ENCODE measurements at regions not wholly inside any gene's neighbourhood (a gene's known extent, or its start where the extent isn't known, plus 50 kb on each side); places are given as distances from the start of the nearest gene placed in this dataset.

GRCh38 chr9:26145938-26146337, 467.7 kb upstream of the TUSC1 start:
- Histone ChIP-seq H3K27me3 (replicated peaks in 1 of 2; ENCODE audit: control insufficient read depth in 2 of 2, extremely low read depth in 1 of 2, insufficient read depth in 2 of 2, low read length in 1 of 2) (no peaks in the 10 kb centered on the region), H3K36me3 (ENCODE audit: control insufficient read depth in 2 of 2, extremely low read depth in 1 of 2, insufficient read depth in 1 of 2, low read length in 1 of 2) (no peaks in the 10 kb centered on the region), H3K27ac (ENCODE audit: low read length) (no peak overlapping the region), H3K4me3 (ENCODE audit: control insufficient read depth in 1 of 2, extremely low read depth in 1 of 2, low read length in 1 of 2) (no peak overlapping the region), H3K4me1 (ENCODE audit: control insufficient read depth in 1 of 2, extremely low read depth in 1 of 2, insufficient read depth in 2 of 2, low read length in 2 of 2) (no peaks in the 10 kb centered on the region), H3K9me3 (no peaks in the 10 kb centered on the region)
- no peak for DNase-seq
- ChIA-PET POLR2A (no interaction called here), CTCF (no interaction called here)
- Mint-ChIP-seq H3K27me3 (no peaks in the 10 kb centered on the region), H3K4me1 (no peaks in the 10 kb centered on the region), H3K36me3 (no peaks in the 10 kb centered on the region), H3K4me3 (no peak overlapping the region), H3K27ac (no peak overlapping the region), H3K9me3 (peaks cover 7 to 13% (median 9%) of the 10 kb centered on the region in 3 donors)
- 100% methylated on average over 2 of the region's 10 CpGs for WGBS (ENCODE audit: insufficient coverage)
- ATAC-seq (replicated peaks in 1 of 4), result no peak

- Histone ChIP-seq H3K4me1 (ENCODE audit: control insufficient read depth in 1 of 2, extremely low read depth in 1 of 2, insufficient read depth in 2 of 2, low read length in 2 of 2) (no peaks in the 10 kb centered on the region), H3K27me3 (replicated peaks in 1 of 2; ENCODE audit: control insufficient read depth in 2 of 2, extremely low read depth in 1 of 2, insufficient read depth in 2 of 2, low read length in 1 of 2) (no peaks in the 10 kb centered on the region), H3K36me3 (ENCODE audit: control insufficient read depth in 2 of 2, extremely low read depth in 1 of 2, insufficient read depth in 1 of 2, low read length in 1 of 2) (no peaks in the 10 kb centered on the region), H3K27ac (ENCODE audit: low read length) (no peak overlapping the region), H3K9me3 (no peaks in the 10 kb centered on the region), H3K4me3 (ENCODE audit: control insufficient read depth in 1 of 2, extremely low read depth in 1 of 2, low read length in 1 of 2) (no peak overlapping the region)
- Mint-ChIP-seq H3K27me3 (no peaks in the 10 kb centered on the region), H3K4me3 (no peak overlapping the region), H3K36me3 (no peaks in the 10 kb centered on the region), H3K27ac (no peak overlapping the region), H3K4me1 (no peaks in the 10 kb centered on the region), H3K9me3 (peaks cover 9 to 13% (median 10%) of the 10 kb centered on the region in 3 donors)
- ATAC-seq (replicated peaks in 1 of 4) (no peak), DNase-seq (no peak)
- ChIA-PET POLR2A (no interaction called here), CTCF (no interaction called here)
- 100% methylated on average over 1 of the region's 6 CpGs for WGBS (ENCODE audit: insufficient coverage)
These were observed 464.4 kb upstream of the TUSC1 start for GRCh38 chr9:26142631-26143030.

- WGBS (ENCODE audit: insufficient coverage), result 92% methylated on average over 5 of the region's 5 CpGs
- no peak for DNase-seq
- Histone ChIP-seq H3K27ac (ENCODE audit: low read length) (no peak overlapping the region), H3K9me3 (no peaks in the 10 kb centered on the region), H3K27me3 (replicated peaks in 1 of 2; ENCODE audit: control insufficient read depth in 2 of 2, extremely low read depth in 1 of 2, insufficient read depth in 2 of 2, low read length in 1 of 2) (no peaks in the 10 kb centered on the region), H3K4me3 (ENCODE audit: control insufficient read depth in 1 of 2, extremely low read depth in 1 of 2, low read length in 1 of 2) (no peak overlapping the region), H3K4me1 (ENCODE audit: control insufficient read depth in 1 of 2, extremely low read depth in 1 of 2, insufficient read depth in 2 of 2, low read length in 2 of 2) (no peaks in the 10 kb centered on the region), H3K36me3 (ENCODE audit: control insufficient read depth in 2 of 2, extremely low read depth in 1 of 2, insufficient read depth in 1 of 2, low read length in 1 of 2) (no peaks in the 10 kb centered on the region)
- H3K9me3 Mint-ChIP-seq, result peaks cover 9 to 13% (median 10%) of the 10 kb centered on the region in 3 donors
- H3K36me3 Mint-ChIP-seq, result no peaks in the 10 kb centered on the region
- H3K27me3 Mint-ChIP-seq, result no peaks in the 10 kb centered on the region
- no peaks in the 10 kb centered on the region for H3K4me1 Mint-ChIP-seq
- no peak for ATAC-seq (replicated peaks in 1 of 4)
- no peak overlapping the region for H3K4me3 Mint-ChIP-seq
- ChIA-PET POLR2A (no interaction called here), CTCF (no interaction called here)
- no peak overlapping the region for H3K27ac Mint-ChIP-seq
These were observed 464.0 kb upstream of the TUSC1 start for GRCh38 chr9:26142201-26142600.

- Mint-ChIP-seq H3K27ac (no peak overlapping the region), H3K27me3 (no peaks in the 10 kb centered on the region), H3K9me3 (peaks cover 7 to 16% (median 8%) of the 10 kb centered on the region in 3 donors), H3K4me3 (no peak overlapping the region), H3K36me3 (no peaks in the 10 kb centered on the region), H3K4me1 (no peaks in the 10 kb centered on the region)
- no peak for ATAC-seq (replicated peaks in 1 of 4)
- Histone ChIP-seq H3K4me3 (ENCODE audit: control insufficient read depth in 1 of 2, extremely low read depth in 1 of 2, low read length in 1 of 2) (no peak overlapping the region), H3K36me3 (ENCODE audit: control insufficient read depth in 2 of 2, extremely low read depth in 1 of 2, insufficient read depth in 1 of 2, low read length in 1 of 2) (no peaks in the 10 kb centered on the region), H3K4me1 (ENCODE audit: control insufficient read depth in 1 of 2, extremely low read depth in 1 of 2, insufficient read depth in 2 of 2, low read length in 2 of 2) (no peaks in the 10 kb centered on the region), H3K27ac (ENCODE audit: low read length) (no peak overlapping the region), H3K27me3 (replicated peaks in 1 of 2; ENCODE audit: control insufficient read depth in 2 of 2, extremely low read depth in 1 of 2, insufficient read depth in 2 of 2, low read length in 1 of 2) (no peaks in the 10 kb centered on the region), H3K9me3 (no peaks in the 10 kb centered on the region)
- POLR2A ChIA-PET, result no interaction called here
- CTCF ChIA-PET, result no interaction called here
- WGBS (ENCODE audit: insufficient coverage), result no CpG with 5 or more reads among the region's 1 CpG
- no peak for DNase-seq
These were observed 455.3 kb upstream of the TUSC1 start for GRCh38 chr9:26133537-26133936.

GRCh38 chr9:26132746-26133312, 454.6 kb upstream of the TUSC1 start:
- Histone ChIP-seq H3K4me1 (ENCODE audit: control insufficient read depth in 1 of 2, extremely low read depth in 1 of 2, insufficient read depth in 2 of 2, low read length in 2 of 2) (no peaks in the 10 kb centered on the region), H3K27ac (ENCODE audit: low read length) (no peak overlapping the region), H3K27me3 (replicated peaks in 1 of 2; ENCODE audit: control insufficient read depth in 2 of 2, extremely low read depth in 1 of 2, insufficient read depth in 2 of 2, low read length in 1 of 2) (no peaks in the 10 kb centered on the region), H3K9me3 (no peaks in the 10 kb centered on the region), H3K4me3 (ENCODE audit: control insufficient read depth in 1 of 2, extremely low read depth in 1 of 2, low read length in 1 of 2) (no peak overlapping the region), H3K36me3 (ENCODE audit: control insufficient read depth in 2 of 2, extremely low read depth in 1 of 2, insufficient read depth in 1 of 2, low read length in 1 of 2) (no peaks in the 10 kb centered on the region)
- Mint-ChIP-seq H3K4me1 (no peaks in the 10 kb centered on the region), H3K36me3 (no peaks in the 10 kb centered on the region), H3K27me3 (no peaks in the 10 kb centered on the region), H3K4me3 (no peak overlapping the region), H3K27ac (no peak overlapping the region), H3K9me3 (peaks cover 7 to 16% (median 8%) of the 10 kb centered on the region in 3 donors)
- ChIA-PET POLR2A (no interaction called here), CTCF (no interaction called here)
- DNase-seq, result no peak
- ATAC-seq (replicated peaks in 1 of 4), result no peak
- WGBS (ENCODE audit: insufficient coverage), result 91% methylated on average over 4 of the region's 4 CpGs

GRCh38 chr9:26131886-26132285, 453.6 kb upstream of the TUSC1 start:
- ATAC-seq (replicated peaks in 1 of 4) (no peak), DNase-seq (no peak)
- Mint-ChIP-seq H3K9me3 (peaks cover 10 to 20% (median 12%) of the 10 kb centered on the region in 3 donors), H3K27ac (no peak overlapping the region), H3K4me1 (no peaks in the 10 kb centered on the region), H3K27me3 (no peaks in the 10 kb centered on the region), H3K36me3 (no peaks in the 10 kb centered on the region), H3K4me3 (no peak overlapping the region)
- ChIA-PET CTCF (no interaction called here), POLR2A (no interaction called here)
- Histone ChIP-seq H3K4me3 (ENCODE audit: control insufficient read depth in 1 of 2, extremely low read depth in 1 of 2, low read length in 1 of 2) (no peak overlapping the region), H3K27ac (ENCODE audit: low read length) (no peak overlapping the region), H3K9me3 (no peaks in the 10 kb centered on the region), H3K36me3 (ENCODE audit: control insufficient read depth in 2 of 2, extremely low read depth in 1 of 2, insufficient read depth in 1 of 2, low read length in 1 of 2) (no peaks in the 10 kb centered on the region), H3K4me1 (ENCODE audit: control insufficient read depth in 1 of 2, extremely low read depth in 1 of 2, insufficient read depth in 2 of 2, low read length in 2 of 2) (no peaks in the 10 kb centered on the region), H3K27me3 (replicated peaks in 1 of 2; ENCODE audit: control insufficient read depth in 2 of 2, extremely low read depth in 1 of 2, insufficient read depth in 2 of 2, low read length in 1 of 2) (no peaks in the 10 kb centered on the region)
- WGBS (ENCODE audit: insufficient coverage), result 60% methylated on average over 1 of the region's 1 CpG

GRCh38 chr9:26129217-26129616, 451.0 kb upstream of the TUSC1 start:
- no peaks in the 10 kb centered on the region for H3K9me3 ChIP-seq
- DNase-seq, result no peak
- ATAC-seq (replicated peaks in 1 of 4), result no peak
- no peaks in the 10 kb centered on the region for H3K27me3 ChIP-seq (replicated peaks in 1 of 2; ENCODE audit: control insufficient read depth in 2 of 2, extremely low read depth in 1 of 2, insufficient read depth in 2 of 2, low read length in 1 of 2)
- H3K36me3 ChIP-seq (ENCODE audit: control insufficient read depth in 2 of 2, extremely low read depth in 1 of 2, insufficient read depth in 1 of 2, low read length in 1 of 2), result no peaks in the 10 kb centered on the region
- Mint-ChIP-seq H3K4me1 (no peaks in the 10 kb centered on the region), H3K27ac (no peak overlapping the region), H3K9me3 (peaks cover 11 to 16% (median 13%) of the 10 kb centered on the region in 3 donors), H3K27me3 (no peaks in the 10 kb centered on the region), H3K36me3 (no peaks in the 10 kb centered on the region), H3K4me3 (no peak overlapping the region)
- ChIA-PET CTCF (no interaction called here), POLR2A (no interaction called here)
- H3K27ac ChIP-seq (ENCODE audit: low read length), result no peak overlapping the region
- no CpG with 5 or more reads among the region's 2 CpGs for WGBS (ENCODE audit: insufficient coverage)
- no peaks in the 10 kb centered on the region for H3K4me1 ChIP-seq (ENCODE audit: control insufficient read depth in 1 of 2, extremely low read depth in 1 of 2, insufficient read depth in 2 of 2, low read length in 2 of 2)
- no peak overlapping the region for H3K4me3 ChIP-seq (ENCODE audit: control insufficient read depth in 1 of 2, extremely low read depth in 1 of 2, low read length in 1 of 2)
